Suprapubic skin (tissue), 3 donors: ENCODE measurements at regions not wholly inside any gene's neighbourhood (a gene's known extent, or its start where the extent isn't known, plus 50 kb on each side); places are given as distances from the start of the nearest gene placed in this dataset.

Experiments used
- EP300 ChIP-seq: sonication (generic); formaldehyde crosslinking; IDR thresholded peaks from one replicate; pipeline ENCODE4 v1.6.1; 2017; ENCODE audit warnings: antibody characterized with exemption
- POLR2A ChIP-seq, 2 donors: fragments of 450-650 bp; IDR thresholded peaks; one replicate each; pipeline ENCODE4 v1.6.1; 2017; ENCODE audit warnings: antibody characterized with exemption in 2 of 2, mild to moderate bottlenecking in 2 of 2, moderate library complexity in 2 of 2
- TF ChIP-seq, protein P1 (sequence below), 2 donors: fragments of 200-600 bp in 1 of 2; fragments of 450-650 bp in 1 of 2; sonication (generic) in 1 of 2; IDR thresholded peaks; one replicate each; pipeline ENCODE4 v1.5.1; 2016 to 2019; ENCODE audit warnings: antibody characterized with exemption in 2 of 2, mild to moderate bottlenecking in 1 of 2, moderate library complexity in 1 of 2

DNA sequence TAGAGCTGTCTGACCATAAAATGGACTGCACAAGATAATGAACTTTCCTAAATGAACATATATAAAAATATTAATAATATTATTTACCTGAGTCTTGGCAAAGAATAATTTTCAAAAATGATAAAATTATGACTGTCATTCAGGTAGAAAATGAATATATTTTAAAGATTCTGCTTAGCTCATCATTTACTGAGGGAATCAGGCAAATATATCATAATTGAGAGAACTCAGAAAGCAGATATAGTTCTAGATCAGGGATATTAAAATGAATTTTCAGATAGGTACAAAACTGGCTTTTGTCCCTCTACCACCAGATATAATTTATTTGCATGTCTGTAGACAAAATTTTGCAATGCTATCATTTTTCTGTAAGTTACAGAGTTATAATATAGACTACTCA is 86.1 kb upstream of the CPM start:
- TF ChIP-seq, protein P1, sequence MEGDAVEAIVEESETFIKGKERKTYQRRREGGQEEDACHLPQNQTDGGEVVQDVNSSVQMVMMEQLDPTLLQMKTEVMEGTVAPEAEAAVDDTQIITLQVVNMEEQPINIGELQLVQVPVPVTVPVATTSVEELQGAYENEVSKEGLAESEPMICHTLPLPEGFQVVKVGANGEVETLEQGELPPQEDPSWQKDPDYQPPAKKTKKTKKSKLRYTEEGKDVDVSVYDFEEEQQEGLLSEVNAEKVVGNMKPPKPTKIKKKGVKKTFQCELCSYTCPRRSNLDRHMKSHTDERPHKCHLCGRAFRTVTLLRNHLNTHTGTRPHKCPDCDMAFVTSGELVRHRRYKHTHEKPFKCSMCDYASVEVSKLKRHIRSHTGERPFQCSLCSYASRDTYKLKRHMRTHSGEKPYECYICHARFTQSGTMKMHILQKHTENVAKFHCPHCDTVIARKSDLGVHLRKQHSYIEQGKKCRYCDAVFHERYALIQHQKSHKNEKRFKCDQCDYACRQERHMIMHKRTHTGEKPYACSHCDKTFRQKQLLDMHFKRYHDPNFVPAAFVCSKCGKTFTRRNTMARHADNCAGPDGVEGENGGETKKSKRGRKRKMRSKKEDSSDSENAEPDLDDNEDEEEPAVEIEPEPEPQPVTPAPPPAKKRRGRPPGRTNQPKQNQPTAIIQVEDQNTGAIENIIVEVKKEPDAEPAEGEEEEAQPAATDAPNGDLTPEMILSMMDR (IDR thresholded peaks at IDR 0.05) = no peak
- TF ChIP-seq POLR2A (IDR thresholded peaks at IDR 0.05) = no peak
- no peak for TF ChIP-seq EP300
